SH-SY5Y (cell line): ENCODE measurements at regions not wholly inside any gene's neighbourhood (a gene's known extent, or its start where the extent isn't known, plus 50 kb on each side); places are given as distances from the start of the nearest gene placed in this dataset.

Experiments
- GATA2 ChIP-seq: IDR thresholded peaks from 2 replicates; pipeline ENCODE4 v1.6.1; 2011; ENCODE audit warnings: mild to moderate bottlenecking, low read depth, low read length
- GATA3 ChIP-seq: IDR thresholded peaks from 2 replicates; pipeline ENCODE4 v1.6.1; 2011; ENCODE audit warnings: low read depth, mild to moderate bottlenecking, low read length, moderate library complexity

DNA sequence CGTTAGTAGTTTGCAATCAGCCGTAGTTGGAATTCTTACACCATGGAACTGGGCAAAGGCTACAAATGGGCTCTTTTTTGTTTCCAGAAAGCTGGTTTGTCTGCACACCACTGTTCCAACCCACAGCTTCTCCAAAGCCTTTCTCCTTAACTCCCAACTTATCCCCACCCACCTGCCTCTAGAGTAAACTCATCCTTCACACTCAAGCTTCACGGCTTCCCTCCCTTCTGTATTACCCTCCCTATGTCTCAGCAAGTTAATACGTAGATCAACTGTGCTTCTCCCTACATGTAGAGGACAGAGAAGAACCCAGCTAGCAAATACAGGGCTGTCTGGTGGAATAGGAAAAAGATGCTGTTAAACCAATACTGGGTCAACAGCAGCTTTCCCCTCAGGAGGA lies 363.0 kb upstream of the IL12A start:
- no peak for TF ChIP-seq GATA3
- TF ChIP-seq GATA2: no peak
